Karpas-422 (cell line): ENCODE measurements at regions not wholly inside any gene's neighbourhood (a gene's known extent, or its start where the extent isn't known, plus 50 kb on each side); places are given as distances from the start of the nearest gene placed in this dataset.

ENCODE experiments used
- DNase-seq: peaks from one replicate; pipeline ENCODE4 v3.0.0-alpha.2; 2015
- H2AFZ ChIP-seq: fragments of 200-600 bp; sonication (generic); 2 replicates; pipeline ENCODE4 v1.6.1; 2014; ENCODE audit warnings: antibody characterized with exemption, low read length, mixed read lengths
- H3K27ac ChIP-seq: fragments of 200-600 bp; sonication (generic); 2 replicates; pipeline ENCODE4 v1.5.1; 2014; ENCODE audit warnings: mild to moderate bottlenecking, low read length, moderate library complexity
- H3K27me3 ChIP-seq: fragments of 200-600 bp; sonication (generic); 2 replicates; pipeline ENCODE4 v1.6.1; 2014; ENCODE audit warnings: low read length, mixed read lengths
- H3K36me3 ChIP-seq: fragments of 200-600 bp; sonication (generic); 2 replicates; pipeline ENCODE4 v1.6.1; 2014; ENCODE audit warnings: low read length, mixed read lengths; ENCODE audit not compliant: insufficient read depth
- H3K4me1 ChIP-seq: fragments of 200-600 bp; sonication (generic); 2 replicates; pipeline ENCODE4 v1.6.1; 2014; ENCODE audit warnings: mild to moderate bottlenecking, low read length, mixed read lengths
- H3K4me2 ChIP-seq: fragments of 200-600 bp; sonication (generic); 2 replicates; pipeline ENCODE4 v1.6.1; 2014; ENCODE audit warnings: low read length, low read depth, mild to moderate bottlenecking; ENCODE audit not compliant: poor library complexity, severe bottlenecking
- H3K4me3 ChIP-seq: fragments of 200-600 bp; sonication (generic); 2 replicates; pipeline ENCODE4 v1.5.1; 2014; ENCODE audit warnings: mild to moderate bottlenecking, antibody characterized with exemption, low read length, mixed read lengths
- H3K79me2 ChIP-seq: fragments of 200-600 bp; sonication (generic); 2 replicates; pipeline ENCODE4 v1.6.1; 2014; ENCODE audit warnings: mild to moderate bottlenecking, low read length, mixed read lengths
- H3K9ac ChIP-seq: fragments of 200-600 bp; sonication (generic); 2 replicates; pipeline ENCODE4 v1.6.0; 2014; ENCODE audit warnings: low read length
- H3K9me2 ChIP-seq: fragments of 200-600 bp; sonication (generic), shearing (Covaris generic); replicated peaks from 2 replicates; pipeline ENCODE4 v1.6.0; 2014; ENCODE audit warnings: mild to moderate bottlenecking, low read length, moderate library complexity; ENCODE audit not compliant: insufficient read depth
- H3K9me3 ChIP-seq: fragments of 300-700, 200-600 bp; sonication (generic); 2 replicates; pipeline ENCODE4 v1.6.1; 2014; ENCODE audit warnings: low read length, mixed read lengths
- H4K20me1 ChIP-seq: fragments of 200-600 bp; sonication (generic); 2 replicates; pipeline ENCODE4 v1.6.1; 2014; ENCODE audit warnings: mild to moderate bottlenecking, antibody characterized with exemption, low read length, low read depth; ENCODE audit not compliant: insufficient read depth

DNA sequence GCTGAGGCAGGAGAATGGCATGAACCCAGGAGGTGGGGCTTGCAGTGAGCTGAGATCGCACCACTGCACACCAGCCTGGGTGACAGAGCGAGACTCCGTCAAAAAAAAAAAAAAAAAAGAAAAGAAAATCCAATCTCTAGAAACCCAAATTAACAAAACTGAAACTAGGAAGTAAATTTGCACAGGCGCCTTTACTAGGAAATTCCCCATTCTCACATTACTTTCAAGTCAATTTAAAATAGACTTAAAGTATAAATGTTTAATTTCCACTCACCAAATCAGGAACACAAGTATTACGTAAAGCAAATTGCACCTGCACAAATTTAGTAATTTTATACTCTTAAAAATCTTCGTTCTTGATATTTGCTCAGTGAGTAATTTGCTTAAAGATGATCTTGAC lies 67.8 kb upstream of the BCAR3 start:
- peak overlapping the region; percentile 77 for H3K4me2 ChIP-seq
- H3K4me3 ChIP-seq = peak overlapping the region; percentile 44
- DNase-seq = peak; percentile 87

DNA sequence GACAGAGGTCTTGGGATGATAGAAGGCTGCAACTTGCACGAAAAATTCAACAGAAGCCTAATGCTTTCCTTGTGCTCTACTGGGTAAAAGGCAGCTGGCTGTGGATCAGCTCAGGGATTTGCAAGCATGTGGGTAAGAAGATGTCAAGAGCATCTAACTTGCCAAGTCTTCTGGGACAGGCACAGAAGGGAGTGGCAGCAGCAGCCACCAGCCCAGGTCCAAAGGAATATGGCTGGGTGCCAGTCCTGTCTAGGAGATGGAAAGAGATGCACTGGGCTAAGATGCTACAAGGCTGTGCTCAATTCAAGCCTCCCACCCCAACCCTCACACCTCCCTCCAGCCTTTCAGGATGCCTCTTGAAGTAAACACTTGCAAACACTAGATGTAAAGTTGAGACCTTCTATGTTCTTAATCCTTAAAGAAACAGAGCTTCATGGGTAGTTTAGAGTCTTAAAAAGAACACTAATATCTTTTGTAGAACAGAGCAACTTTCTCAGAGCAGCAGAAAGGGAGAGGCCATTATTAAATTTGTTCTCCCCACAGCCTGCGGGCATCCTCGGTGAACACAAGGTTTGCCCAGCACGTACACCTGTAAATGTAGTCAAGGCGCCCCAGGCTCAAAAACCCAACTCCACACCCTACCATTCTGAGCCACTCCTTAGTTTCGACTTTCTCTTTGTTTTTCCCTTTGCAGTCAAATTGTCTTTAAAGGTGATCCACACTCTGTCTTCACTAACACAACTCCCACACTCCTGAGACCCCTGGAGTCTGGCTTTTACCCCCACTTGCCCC lies 64.6 kb upstream of the BCAR3 start:
- Histone ChIP-seq H3K4me1 (peaks cover 25% of the 10 kb centered on the region), H3K27me3 (0 out of 2 replicates have a peak, but pooled peaks cover 3% of the 10 kb centered on the region), H3K79me2 (no peaks in the 10 kb centered on the region), H3K27ac (no peak overlapping the region), H3K4me3 (no peak overlapping the region), H2AFZ (no peak overlapping the region), H3K36me3 (no peaks in the 10 kb centered on the region; the same call in 1 of the 2 replicates), H3K9me2 (no peaks in the 10 kb centered on the region), H3K4me2 (no peak overlapping the region), H4K20me1 (peaks cover 4% of the 10 kb centered on the region; the same call in 1 of the 2 replicates), H3K9ac (no peak overlapping the region), H3K9me3 (peaks cover 5% of the 10 kb centered on the region; the same call in 1 of the 2 replicates)
- no peak for DNase-seq

More for the DNA sequence above, 67.8 kb upstream of the BCAR3 start:
- Histone ChIP-seq H4K20me1 (peaks cover 10% of the 10 kb centered on the region; the same call in 1 of the 2 replicates), H3K4me1 (peaks cover 28% of the 10 kb centered on the region), H3K79me2 (no peaks in the 10 kb centered on the region), H3K27ac (peak overlapping the region; percentile 72), H3K27me3 (0 out of 2 replicates have a peak, but pooled peaks cover 3% of the 10 kb centered on the region), H3K9me2 (no peaks in the 10 kb centered on the region), H3K9me3 (peaks cover 5% of the 10 kb centered on the region; the same call in 1 of the 2 replicates), H3K36me3 (no peaks in the 10 kb centered on the region; the same call in 1 of the 2 replicates), H2AFZ (no peak overlapping the region), H3K9ac (no peak overlapping the region)

DNA sequence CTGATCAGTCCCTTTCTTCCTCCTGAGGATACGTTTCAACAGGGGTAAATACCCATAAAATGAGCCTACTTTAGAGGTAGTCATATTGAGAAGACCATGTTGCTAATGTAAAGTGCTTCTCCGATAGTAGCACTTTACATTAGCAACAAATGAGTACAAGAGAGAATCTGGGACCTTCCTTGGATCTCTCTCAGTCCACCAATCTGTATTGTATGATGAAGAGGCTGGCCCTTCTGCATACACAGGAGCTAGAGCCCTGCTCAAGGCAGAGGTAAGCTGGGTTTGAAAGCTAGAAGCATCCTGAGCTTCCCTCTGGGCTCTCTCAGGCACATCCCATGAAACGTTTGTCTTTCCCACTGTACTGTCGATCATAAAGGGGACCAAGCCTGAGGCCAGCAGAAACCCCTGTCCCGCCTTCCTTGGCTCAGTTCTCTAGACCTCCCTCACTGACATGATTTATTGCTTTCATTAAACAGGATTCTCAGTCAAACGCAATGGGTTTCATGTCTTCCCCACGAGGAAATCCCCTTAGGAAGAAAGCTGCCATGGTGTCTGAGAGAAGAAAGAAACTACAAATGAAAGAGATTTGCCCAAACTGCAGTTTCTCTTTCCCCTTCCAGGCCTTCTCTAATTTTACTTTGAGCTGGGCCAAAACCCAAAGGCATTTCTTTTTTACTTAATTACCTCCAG lies 62.8 kb upstream of the BCAR3 start:
- Histone ChIP-seq H3K79me2 (no peaks in the 10 kb centered on the region), H3K4me3 (no peak overlapping the region)
- no peak for DNase-seq

DNA sequence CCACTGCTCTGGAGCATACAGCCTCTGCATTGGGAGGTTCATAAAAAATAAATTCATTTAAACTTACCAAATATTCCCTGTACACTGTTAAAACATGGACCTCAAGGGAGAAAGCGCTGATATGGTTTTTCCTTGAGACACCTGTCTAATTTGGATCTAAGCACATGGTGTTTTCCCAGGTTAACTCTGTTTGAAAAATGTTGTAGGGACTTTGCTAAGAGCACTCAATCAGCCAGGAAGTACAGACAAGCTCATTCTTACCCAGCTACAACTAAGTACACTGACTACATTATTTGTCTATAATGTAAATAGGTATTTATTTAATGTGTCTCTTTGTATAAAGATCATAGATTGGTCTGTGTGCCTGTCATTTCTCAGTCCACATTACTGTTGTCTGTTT lies 61.8 kb upstream of the BCAR3 start:
- no peaks in the 10 kb centered on the region for H3K79me2 ChIP-seq
- H3K9me3 ChIP-seq = peaks cover 5% of the 10 kb centered on the region; the same call in 1 of the 2 replicates
- H3K9me2 ChIP-seq = no peaks in the 10 kb centered on the region
- no peak overlapping the region for H3K4me2 ChIP-seq
- H2AFZ ChIP-seq = no peak overlapping the region
- H3K4me3 ChIP-seq = no peak overlapping the region
- H3K36me3 ChIP-seq = no peaks in the 10 kb centered on the region; the same call in 1 of the 2 replicates
- H3K4me1 ChIP-seq = no peaks in the 10 kb centered on the region
- no peak for DNase-seq
- 0 out of 2 replicates have a peak, but pooled peaks cover 3% of the 10 kb centered on the region for H3K27me3 ChIP-seq
- H4K20me1 ChIP-seq = no peaks in the 10 kb centered on the region
- H3K9ac ChIP-seq = no peak overlapping the region
- H3K27ac ChIP-seq = no peak overlapping the region

More for the DNA sequence above, 62.8 kb upstream of the BCAR3 start:
- Histone ChIP-seq H3K27me3 (0 out of 2 replicates have a peak, but pooled peaks cover 3% of the 10 kb centered on the region), H2AFZ (no peak overlapping the region), H3K27ac (no peak overlapping the region), H3K9ac (no peak overlapping the region), H3K4me2 (no peak overlapping the region), H3K4me1 (peaks cover 8% of the 10 kb centered on the region), H4K20me1 (no peaks in the 10 kb centered on the region), H3K9me2 (no peaks in the 10 kb centered on the region), H3K9me3 (peaks cover 5% of the 10 kb centered on the region; the same call in 1 of the 2 replicates), H3K36me3 (no peaks in the 10 kb centered on the region; the same call in 1 of the 2 replicates)

DNA sequence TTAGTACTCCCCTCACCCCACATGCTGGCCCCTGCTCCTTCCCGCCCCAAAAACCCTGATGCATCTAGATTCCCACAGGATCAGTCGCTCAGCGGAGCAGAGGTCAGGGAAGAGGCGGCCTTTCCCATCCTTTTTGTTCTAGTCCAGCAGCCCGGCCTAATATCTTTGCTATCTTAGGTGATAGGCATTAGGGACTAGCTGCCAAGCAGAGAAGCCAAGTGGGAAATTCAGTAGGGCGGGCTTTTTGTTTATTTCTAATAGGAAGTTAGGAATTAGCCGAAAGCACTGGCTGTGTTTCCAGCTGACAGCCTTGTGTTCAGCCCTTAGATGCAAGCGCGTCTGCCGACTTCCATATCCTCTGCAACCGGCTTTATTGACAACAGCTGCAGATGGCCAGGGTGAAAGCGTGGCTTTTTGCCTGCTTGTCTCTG lies 59.0 kb upstream of the BCAR3 start:
- H3K27me3 ChIP-seq = no peaks in the 10 kb centered on the region
- no peaks in the 10 kb centered on the region for H4K20me1 ChIP-seq
- H3K9me3 ChIP-seq = no peaks in the 10 kb centered on the region
- no peak for DNase-seq
- no peaks in the 10 kb centered on the region for H3K9me2 ChIP-seq
- no peak overlapping the region for H3K9ac ChIP-seq
- no peak overlapping the region for H3K4me2 ChIP-seq
- no peak overlapping the region for H3K4me3 ChIP-seq
- H3K27ac ChIP-seq = no peak overlapping the region
- H2AFZ ChIP-seq = no peak overlapping the region
- no peaks in the 10 kb centered on the region for H3K36me3 ChIP-seq
- H3K4me1 ChIP-seq = no peaks in the 10 kb centered on the region
- no peaks in the 10 kb centered on the region for H3K79me2 ChIP-seq

- no peaks in the 10 kb centered on the region for H3K9me3 ChIP-seq
- no peaks in the 10 kb centered on the region for H3K4me1 ChIP-seq
- H3K4me3 ChIP-seq = no peak overlapping the region
- no peaks in the 10 kb centered on the region for H4K20me1 ChIP-seq
- H2AFZ ChIP-seq = no peak overlapping the region
- H3K79me2 ChIP-seq = no peaks in the 10 kb centered on the region
- no peak overlapping the region for H3K9ac ChIP-seq
- no peaks in the 10 kb centered on the region for H3K9me2 ChIP-seq
- DNase-seq = no peak
- no peaks in the 10 kb centered on the region for H3K36me3 ChIP-seq
- H3K27me3 ChIP-seq = no peaks in the 10 kb centered on the region
- no peak overlapping the region for H3K4me2 ChIP-seq
- H3K27ac ChIP-seq = no peak overlapping the region
Observed at GRCh38 chr1:93740157-93740556, 58.5 kb upstream of the BCAR3 start.

DNA sequence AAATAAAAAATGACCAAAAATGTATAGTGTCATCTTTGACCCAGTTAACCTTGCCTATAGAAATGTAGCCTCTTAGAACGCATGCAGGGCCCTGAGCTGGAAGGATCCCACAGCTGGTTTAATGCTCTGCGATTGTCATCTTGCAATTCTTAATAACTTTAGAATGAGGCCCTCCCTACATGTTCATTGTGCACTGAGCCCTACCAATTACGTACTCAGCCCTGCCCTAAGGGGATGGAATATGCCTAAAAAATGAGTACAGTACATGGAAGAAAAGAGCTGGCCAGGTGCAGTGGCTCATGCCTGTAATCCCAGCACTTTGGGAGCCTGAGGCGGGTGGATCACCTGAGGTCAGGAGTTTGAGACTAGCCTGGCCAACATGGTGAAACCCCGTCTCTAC lies 57.8 kb upstream of the BCAR3 start:
- no peak overlapping the region for H3K27ac ChIP-seq
- no peak overlapping the region for H3K9ac ChIP-seq
- no peak for DNase-seq

DNA sequence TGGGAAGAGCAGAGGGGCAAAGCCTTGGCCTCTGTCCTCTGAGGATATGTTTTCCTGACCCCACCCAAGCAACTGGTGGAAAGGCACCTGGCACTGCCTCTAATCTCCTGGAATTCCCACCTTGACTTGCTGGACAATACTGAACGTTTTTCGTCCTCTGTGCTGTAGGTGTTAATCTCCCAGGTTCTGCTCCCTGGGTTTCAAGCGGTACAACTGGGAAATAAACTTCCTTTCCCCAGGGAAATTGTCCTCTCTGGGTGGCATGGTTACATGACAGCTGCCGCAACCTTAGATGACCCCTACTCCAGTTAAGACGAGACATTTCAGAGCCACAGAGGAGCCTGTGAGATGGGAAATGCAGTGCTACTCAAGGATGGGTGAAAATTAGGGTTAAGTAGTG lies 57.3 kb upstream of the BCAR3 start:
- no peak overlapping the region for H3K27ac ChIP-seq
- H3K9me3 ChIP-seq = no peaks in the 10 kb centered on the region
- H3K4me3 ChIP-seq = no peak overlapping the region
- no peak overlapping the region for H2AFZ ChIP-seq
- H3K36me3 ChIP-seq = no peaks in the 10 kb centered on the region
- no peak for DNase-seq
- no peaks in the 10 kb centered on the region for H3K9me2 ChIP-seq
- H3K27me3 ChIP-seq = no peaks in the 10 kb centered on the region
- no peaks in the 10 kb centered on the region for H4K20me1 ChIP-seq
- no peak overlapping the region for H3K4me2 ChIP-seq
- H3K79me2 ChIP-seq = no peaks in the 10 kb centered on the region
- no peaks in the 10 kb centered on the region for H3K4me1 ChIP-seq
- H3K9ac ChIP-seq = no peak overlapping the region

More for the DNA sequence above, 57.8 kb upstream of the BCAR3 start:
- Histone ChIP-seq H3K4me2 (no peak overlapping the region), H3K4me3 (no peak overlapping the region), H3K9me2 (no peaks in the 10 kb centered on the region), H3K36me3 (no peaks in the 10 kb centered on the region), H3K4me1 (no peaks in the 10 kb centered on the region), H3K79me2 (no peaks in the 10 kb centered on the region), H2AFZ (no peak overlapping the region), H4K20me1 (no peaks in the 10 kb centered on the region), H3K27me3 (no peaks in the 10 kb centered on the region), H3K9me3 (no peaks in the 10 kb centered on the region)
